Stomach (tissue), 8 donors: ENCODE measurements at regions not wholly inside any gene's neighbourhood (a gene's known extent, or its start where the extent isn't known, plus 50 kb on each side); places are given as distances from the start of the nearest gene placed in this dataset.
"Not testable (repeated sequence)": the region's sequence is repeated elsewhere in the genome, so short reads cannot be mapped to it uniquely, and the experiment has no call there.

Source experiments
- DNase-seq, 2 donors: peaks; one replicate each; pipeline versions ENCODE4 v3.0.0 to v3.0.0-alpha.2; 2013 to 2019
- H3K27ac ChIP-seq, 5 donors: fragments of 200-600 bp in 4 of 5; sonication (generic) in 4 of 5; one replicate each; pipeline ENCODE4 v1.5.1; 2013 to 2019; ENCODE audit warnings: mild to moderate bottlenecking in 1 of 5, moderate library complexity in 1 of 5
- H3K27me3 ChIP-seq, 3 donors: fragments of 200-600 bp; sonication (generic); one replicate each; pipeline ENCODE4 v1.5.1; 2017 to 2019; ENCODE audit warnings: mixed run types in 1 of 3
- H3K36me3 ChIP-seq, 4 donors: fragments of 200-600 bp; sonication (generic); 1 replicate in 3 of 4; 2 replicates in 1 of 4; pipeline ENCODE4 v1.5.1; 2016 to 2019
- H3K4me1 ChIP-seq, 4 donors: fragments of 200-600 bp; sonication (generic); one replicate each; pipeline ENCODE4 v1.5.1; 2016 to 2019
- H3K4me3 ChIP-seq, 4 donors: fragments of 200-600 bp; sonication (generic) in 3 of 4; one replicate each; pipeline ENCODE4 v1.5.1; 2016 to 2019; ENCODE audit warnings: mild to moderate bottlenecking in 1 of 4
- H3K9me3 ChIP-seq, 4 donors: fragments of 200-600 bp; sonication (generic); one replicate each; pipeline ENCODE4 v1.5.1; 2016 to 2019
- EP300 ChIP-seq: sonication (generic); formaldehyde crosslinking; IDR thresholded peaks from one replicate; pipeline ENCODE4 v1.6.1; 2017; ENCODE audit warnings: antibody characterized with exemption
- POLR2A ChIP-seq, 4 donors: fragments of 450-650 bp; IDR thresholded peaks; one replicate each; pipeline ENCODE4 v1.6.1; 2016; ENCODE audit warnings: antibody characterized with exemption in 4 of 4, control low read depth in 2 of 4, mild to moderate bottlenecking in 1 of 4, moderate library complexity in 1 of 4
- POLR2AphosphoS5 ChIP-seq, 3 donors: sonication (generic); formaldehyde crosslinking; IDR thresholded peaks; one replicate each; pipeline ENCODE4 v1.6.1; 2016; ENCODE audit warnings: antibody characterized with exemption in 3 of 3
- WGBS, 5 donors: extraction: QIAGEN DNeasy Blood & Tissue Kit in 3 of 5; methylation state at CpG; one replicate each; pipeline versions ENCODE4 v1.1.5 to v1.1.7; 2013 to 2018; 5-methylcytosine and 5-hydroxymethylcytosine counted together
- intact Hi-C: fragments of 100-400 bp; cut with DNase I; formaldehyde crosslinking; loops from one replicate; pipeline ENCODE4 v1.15.1; 2023; ENCODE audit warnings: low total_unique reads
- TF ChIP-seq, protein P1 (sequence below), 7 experiments: fragments of 450-650 bp in 4 of 7; fragments of 200-600 bp in 3 of 7; sonication (generic) in 3 of 7; IDR thresholded peaks; one replicate each; pipeline ENCODE4 v1.5.1; 2016 to 2019; ENCODE audit warnings: antibody characterized with exemption in 7 of 7, control low read depth in 2 of 7, mild to moderate bottlenecking in 1 of 7
- donor health status: healthy with polysubstance abuse.
- donor health status: Bipolar disorder and iron deficiency.
- donor health status: healthy.

DNA sequence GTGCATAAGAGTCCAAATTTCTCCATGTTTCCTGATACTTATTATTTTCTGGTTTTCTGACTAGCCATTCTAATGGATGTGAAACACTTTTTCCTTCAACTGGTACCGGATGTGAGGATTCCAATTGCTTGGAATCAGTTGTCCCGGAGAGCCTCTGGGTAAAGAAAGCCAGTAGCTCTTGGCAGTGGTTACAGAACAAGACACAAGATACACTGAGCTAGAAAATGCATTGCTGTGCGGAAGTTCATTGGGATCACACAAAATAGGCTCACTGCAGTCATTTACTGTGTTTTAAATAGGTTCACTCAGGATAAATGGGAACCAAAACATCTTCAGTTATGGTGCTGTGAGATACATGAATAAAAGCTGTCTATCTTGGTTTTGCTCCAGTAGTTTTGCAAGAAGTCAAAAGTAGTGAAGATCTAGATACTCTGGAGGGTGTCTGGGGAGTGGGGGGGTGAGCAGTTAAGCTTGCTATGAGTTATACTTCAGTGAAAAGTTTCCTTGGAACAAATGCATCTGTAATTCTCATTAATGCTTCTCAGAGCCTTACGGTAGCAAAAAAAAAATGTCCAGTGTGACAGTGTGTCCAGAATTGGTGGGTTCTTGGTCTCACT lies 54.4 kb upstream of the RNF182 start:
- intact Hi-C loops, result no loop called here
- Histone ChIP-seq H3K36me3 (no peaks in the 10 kb centered on the region), H3K4me3 (no peak overlapping the region), H3K9me3 (no peaks in the 10 kb centered on the region), H3K27me3 (peaks cover 0 to 9% (median 0%) of the 10 kb centered on the region in 3 donors), H3K4me1 (peaks cover 11 to 15% (median 14%) of the 10 kb centered on the region in 4 donors), H3K27ac (no peak overlapping the region)
- WGBS, 5 donors, result 61 to 89% (median 80%) methylated on average over 4 of the region's 4 CpGs
- DNase-seq, result peak in 1 of 2 donors; percentile 44
- no peak for TF ChIP-seq POLR2AphosphoS5 (IDR thresholded peaks at IDR 0.05)
- TF ChIP-seq POLR2A (IDR thresholded peaks at IDR 0.05), result no peak
- TF ChIP-seq EP300, result no peak
- TF ChIP-seq, protein P1, sequence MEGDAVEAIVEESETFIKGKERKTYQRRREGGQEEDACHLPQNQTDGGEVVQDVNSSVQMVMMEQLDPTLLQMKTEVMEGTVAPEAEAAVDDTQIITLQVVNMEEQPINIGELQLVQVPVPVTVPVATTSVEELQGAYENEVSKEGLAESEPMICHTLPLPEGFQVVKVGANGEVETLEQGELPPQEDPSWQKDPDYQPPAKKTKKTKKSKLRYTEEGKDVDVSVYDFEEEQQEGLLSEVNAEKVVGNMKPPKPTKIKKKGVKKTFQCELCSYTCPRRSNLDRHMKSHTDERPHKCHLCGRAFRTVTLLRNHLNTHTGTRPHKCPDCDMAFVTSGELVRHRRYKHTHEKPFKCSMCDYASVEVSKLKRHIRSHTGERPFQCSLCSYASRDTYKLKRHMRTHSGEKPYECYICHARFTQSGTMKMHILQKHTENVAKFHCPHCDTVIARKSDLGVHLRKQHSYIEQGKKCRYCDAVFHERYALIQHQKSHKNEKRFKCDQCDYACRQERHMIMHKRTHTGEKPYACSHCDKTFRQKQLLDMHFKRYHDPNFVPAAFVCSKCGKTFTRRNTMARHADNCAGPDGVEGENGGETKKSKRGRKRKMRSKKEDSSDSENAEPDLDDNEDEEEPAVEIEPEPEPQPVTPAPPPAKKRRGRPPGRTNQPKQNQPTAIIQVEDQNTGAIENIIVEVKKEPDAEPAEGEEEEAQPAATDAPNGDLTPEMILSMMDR (IDR thresholded peaks at IDR 0.05), result no peak

GRCh38 chr6:13868236-13868635 lies 53.9 kb upstream of the MCUR1 start:
- intact Hi-C loops, result no loop called here
- DNase-seq, result no peak
- Histone ChIP-seq H3K4me1 (peaks cover under 1 to 4% (median 2%) of the 10 kb centered on the region in 4 donors), H3K4me3 (no peak overlapping the region), H3K9me3 (no peaks in the 10 kb centered on the region), H3K27me3 (peaks cover 0 to 9% (median 0%) of the 10 kb centered on the region in 3 donors), H3K36me3 (no peaks in the 10 kb centered on the region), H3K27ac (no peak overlapping the region)
- TF ChIP-seq POLR2AphosphoS5 (IDR thresholded peaks at IDR 0.05), result no peak
- no peak for TF ChIP-seq EP300
- TF ChIP-seq POLR2A (IDR thresholded peaks at IDR 0.05), result no peak
- WGBS, 5 donors, result 81 to 87% (median 84%) methylated on average over 8 of the region's 8 CpGs

DNA sequence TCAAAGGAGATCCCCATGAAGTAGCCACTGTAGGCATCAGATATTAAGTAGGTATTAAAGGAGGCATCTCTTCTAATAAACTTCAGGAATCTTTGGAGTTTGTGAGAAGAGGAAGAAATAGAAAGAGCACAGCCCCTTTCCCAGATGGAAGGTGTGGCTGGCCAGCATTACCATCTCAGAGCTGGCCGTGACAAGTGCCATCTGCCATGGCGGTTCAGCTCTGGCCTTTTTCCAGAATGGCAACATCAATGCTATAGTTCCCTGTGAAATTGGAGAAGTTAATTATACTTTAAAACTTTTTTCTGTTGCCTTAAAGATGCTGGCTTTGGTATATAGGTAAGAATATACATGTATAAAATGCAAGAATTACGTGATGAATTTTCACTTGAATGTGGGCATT lies 51.9 kb upstream of the MCUR1 start:
- H3K4me3 ChIP-seq, result no peak overlapping the region
- no peaks in the 10 kb centered on the region for H3K9me3 ChIP-seq
- H3K27me3 ChIP-seq, result peaks cover 0 to 16% (median 0%) of the 10 kb centered on the region in 3 donors
- intact Hi-C loops, result no loop called here
- H3K36me3 ChIP-seq, result no peaks in the 10 kb centered on the region
- no peak for DNase-seq
- H3K27ac ChIP-seq, result no peak overlapping the region
- no peaks in the 10 kb centered on the region for H3K4me1 ChIP-seq
- TF ChIP-seq, protein P1 (IDR thresholded peaks at IDR 0.05), result no peak
- no peak for TF ChIP-seq POLR2AphosphoS5 (IDR thresholded peaks at IDR 0.05)
- TF ChIP-seq POLR2A (IDR thresholded peaks at IDR 0.05), result no peak
- TF ChIP-seq EP300, result no peak
- 91 to 99% (median 92%) methylated on average over 3 of the region's 3 CpGs for WGBS, 5 donors

GRCh38 chr6:13865141-13865540 lies 50.8 kb upstream of the MCUR1 start:
- no peak overlapping the region for H3K4me3 ChIP-seq
- no peak for DNase-seq
- intact Hi-C loops, result no loop called here
- H3K4me1 ChIP-seq, result peaks cover under 1 to 3% (median 1%) of the 10 kb centered on the region in 4 donors
- peaks cover 2 to 27% (median 8%) of the 10 kb centered on the region in 3 donors for H3K27me3 ChIP-seq
- H3K9me3 ChIP-seq, result peaks cover 0 to 9% (median 4%) of the 10 kb centered on the region in 4 donors
- H3K36me3 ChIP-seq, result no peaks in the 10 kb centered on the region
- H3K27ac ChIP-seq, result no peak overlapping the region
- TF ChIP-seq POLR2AphosphoS5 (IDR thresholded peaks at IDR 0.05) (no peak), POLR2A (IDR thresholded peaks at IDR 0.05) (no peak), EP300 (no peak)
- TF ChIP-seq, protein P1 (IDR thresholded peaks at IDR 0.05), result no peak
- WGBS, 5 donors, result 64 to 79% (median 77%) methylated on average over 2 of the region's 2 CpGs

DNA sequence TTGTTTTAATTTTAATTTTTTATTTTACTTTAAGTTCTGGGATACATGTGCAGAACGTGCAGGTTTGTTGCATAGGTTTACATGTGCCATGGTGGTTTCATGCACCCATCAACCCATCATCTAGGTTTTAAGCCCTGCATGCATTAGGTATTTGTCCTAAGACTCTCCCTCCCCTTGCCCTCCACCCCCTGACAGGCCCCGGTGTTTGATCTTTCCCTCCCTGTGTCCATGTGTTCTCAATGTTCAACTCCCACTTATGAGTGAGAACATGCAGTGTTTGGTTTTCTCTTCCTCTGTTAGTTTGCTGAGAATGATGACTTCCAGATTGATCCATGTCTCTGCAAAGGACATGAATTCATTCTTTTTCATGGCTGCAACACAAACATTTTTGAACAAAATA lies 50.3 kb upstream of the MCUR1 start:
- WGBS, 5 donors, result 54 to 71% (median 59%) methylated on average over 2 of the region's 2 CpGs
- DNase-seq, H3K27ac ChIP-seq, H3K4me3 ChIP-seq, intact Hi-C loops, H3K4me1 ChIP-seq, H3K36me3 ChIP-seq: not testable (repeated sequence)
- H3K27me3 ChIP-seq, result peaks cover 6 to 32% (median 13%) of the 10 kb centered on the region in 3 donors
- H3K9me3 ChIP-seq, result peaks cover 0 to 11% (median 5%) of the 10 kb centered on the region in 4 donors
